Osteocyte (in vitro differentiated cells): ENCODE measurements at regions not wholly inside any gene's neighbourhood (a gene's known extent, or its start where the extent isn't known, plus 50 kb on each side); places are given as distances from the start of the nearest gene placed in this dataset.

Source experiments
- DNase-seq: peaks from one replicate; pipeline ENCODE4 v3.0.0; 2021; ENCODE audit warnings: mixed read lengths; ENCODE audit not compliant: unreplicated experiment; ENCODE audit errors: extremely low spot score
- H3K27ac Mint-ChIP-seq: one replicate; pipeline ENCODE4 v1.8.0; 2021; ENCODE audit warnings: mild to moderate bottlenecking, mixed read lengths; ENCODE audit not compliant: unreplicated experiment
- H3K27me3 Mint-ChIP-seq: one replicate; pipeline ENCODE4 v1.8.0; 2021; ENCODE audit warnings: mixed read lengths; ENCODE audit not compliant: unreplicated experiment
- H3K36me3 Mint-ChIP-seq: one replicate; pipeline ENCODE4 v1.8.0; 2021; ENCODE audit warnings: mixed read lengths; ENCODE audit not compliant: unreplicated experiment
- H3K4me1 Mint-ChIP-seq: one replicate; pipeline ENCODE4 v1.8.0; 2021; ENCODE audit warnings: mixed read lengths; ENCODE audit not compliant: unreplicated experiment
- H3K4me3 Mint-ChIP-seq: one replicate; pipeline ENCODE4 v1.8.0; 2021; ENCODE audit warnings: mild to moderate bottlenecking, moderate library complexity, mixed read lengths; ENCODE audit not compliant: unreplicated experiment
- H3K9me3 Mint-ChIP-seq: one replicate; pipeline ENCODE4 v1.8.0; 2021; ENCODE audit warnings: mixed read lengths; ENCODE audit not compliant: unreplicated experiment
- TF ChIP-seq, protein P1 (sequence below): fragments of 200-600 bp; sonication (generic); IDR thresholded peaks from 2 replicates; pipeline ENCODE4 v1.5.0; 2021; ENCODE audit warnings: antibody characterized with exemption, mild to moderate bottlenecking, moderate library complexity

DNA sequence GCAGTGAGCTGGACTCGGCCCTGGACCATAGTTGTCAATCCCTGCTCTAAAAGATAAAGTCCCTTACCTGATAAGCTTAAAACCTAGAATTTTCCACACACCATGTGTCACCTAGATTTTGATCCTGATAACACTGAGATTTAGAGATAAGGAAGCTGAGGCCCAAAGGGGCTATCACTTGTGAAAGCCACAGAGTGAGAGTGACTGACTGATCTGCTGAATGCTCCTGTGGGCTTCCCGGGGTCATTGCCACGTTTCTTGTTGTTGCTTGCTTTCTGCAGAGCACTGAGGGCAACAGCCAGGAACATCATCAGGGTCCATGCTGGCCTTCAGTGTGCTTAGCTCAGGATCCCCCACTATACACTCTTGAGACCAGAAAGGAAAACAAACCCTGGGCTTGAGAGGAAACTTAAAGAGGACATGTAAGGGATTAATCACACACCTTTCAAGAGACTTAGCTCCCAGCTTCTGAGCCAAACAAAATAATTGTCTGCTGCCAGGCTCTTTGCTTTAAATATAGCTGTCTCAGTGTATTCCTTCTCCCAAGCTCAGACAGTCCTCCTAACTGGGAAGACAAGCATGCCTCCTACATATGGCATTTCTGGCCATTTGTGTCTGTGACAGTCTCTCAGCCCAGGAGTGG, 82.6 kb upstream of the ARHGAP5 start:
- peaks cover 3% of the 10 kb centered on the region for H3K4me1 Mint-ChIP-seq
- TF ChIP-seq, protein P1, sequence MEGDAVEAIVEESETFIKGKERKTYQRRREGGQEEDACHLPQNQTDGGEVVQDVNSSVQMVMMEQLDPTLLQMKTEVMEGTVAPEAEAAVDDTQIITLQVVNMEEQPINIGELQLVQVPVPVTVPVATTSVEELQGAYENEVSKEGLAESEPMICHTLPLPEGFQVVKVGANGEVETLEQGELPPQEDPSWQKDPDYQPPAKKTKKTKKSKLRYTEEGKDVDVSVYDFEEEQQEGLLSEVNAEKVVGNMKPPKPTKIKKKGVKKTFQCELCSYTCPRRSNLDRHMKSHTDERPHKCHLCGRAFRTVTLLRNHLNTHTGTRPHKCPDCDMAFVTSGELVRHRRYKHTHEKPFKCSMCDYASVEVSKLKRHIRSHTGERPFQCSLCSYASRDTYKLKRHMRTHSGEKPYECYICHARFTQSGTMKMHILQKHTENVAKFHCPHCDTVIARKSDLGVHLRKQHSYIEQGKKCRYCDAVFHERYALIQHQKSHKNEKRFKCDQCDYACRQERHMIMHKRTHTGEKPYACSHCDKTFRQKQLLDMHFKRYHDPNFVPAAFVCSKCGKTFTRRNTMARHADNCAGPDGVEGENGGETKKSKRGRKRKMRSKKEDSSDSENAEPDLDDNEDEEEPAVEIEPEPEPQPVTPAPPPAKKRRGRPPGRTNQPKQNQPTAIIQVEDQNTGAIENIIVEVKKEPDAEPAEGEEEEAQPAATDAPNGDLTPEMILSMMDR = no peak
- no peak overlapping the region for H3K4me3 Mint-ChIP-seq
- DNase-seq = no peak
- no peaks in the 10 kb centered on the region for H3K9me3 Mint-ChIP-seq
- no peak overlapping the region for H3K27ac Mint-ChIP-seq
- H3K36me3 Mint-ChIP-seq = no peaks in the 10 kb centered on the region
- H3K27me3 Mint-ChIP-seq = peaks cover 3% of the 10 kb centered on the region

DNA sequence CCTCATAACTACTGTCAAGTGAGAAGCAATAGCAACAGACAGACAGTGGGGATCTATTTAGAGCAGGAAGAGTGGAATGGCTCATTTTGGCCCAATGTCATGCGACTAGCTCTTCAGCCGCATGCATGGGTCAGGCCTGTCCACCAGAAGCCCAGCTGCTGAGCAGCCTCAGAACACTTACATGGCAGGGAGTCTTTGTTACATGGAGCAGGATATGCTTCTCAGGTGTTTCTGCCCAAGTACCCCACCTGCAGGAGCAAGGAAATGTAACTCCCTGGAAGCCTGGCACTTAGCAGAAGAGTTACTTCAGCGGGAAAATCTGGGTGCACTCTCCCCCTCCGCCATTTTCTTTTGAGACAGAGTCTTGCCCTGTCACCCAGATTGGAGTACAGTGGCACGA, 73.5 kb upstream of the ARHGAP5 start:
- no peak overlapping the region for H3K4me3 Mint-ChIP-seq
- H3K27ac Mint-ChIP-seq = no peak overlapping the region
- DNase-seq = no peak
- peaks cover 7% of the 10 kb centered on the region for H3K4me1 Mint-ChIP-seq
- TF ChIP-seq, protein P1 = no peak
- H3K27me3 Mint-ChIP-seq = peaks cover 10% of the 10 kb centered on the region
- H3K36me3 Mint-ChIP-seq = no peaks in the 10 kb centered on the region
- H3K9me3 Mint-ChIP-seq = no peaks in the 10 kb centered on the region

DNA sequence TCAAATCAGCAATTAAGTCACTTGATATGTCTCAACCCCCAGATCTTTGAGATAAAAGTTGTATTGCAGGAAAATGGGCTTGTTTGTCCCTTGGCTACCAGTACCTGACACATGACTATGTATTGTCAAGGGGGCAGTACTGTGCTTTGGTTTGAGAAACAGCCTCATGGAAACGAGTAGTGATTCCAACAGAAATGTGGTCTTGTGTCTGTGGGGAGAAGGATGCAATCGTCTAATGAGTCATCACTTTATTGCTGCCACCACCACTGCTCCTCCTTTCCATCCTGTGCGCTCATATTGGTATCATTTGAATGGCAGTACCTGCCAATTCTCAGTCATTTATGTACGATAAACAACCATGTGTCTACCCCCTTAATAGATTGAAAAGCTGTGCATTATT, 72.8 kb upstream of the ARHGAP5 start:
- no peak overlapping the region for H3K27ac Mint-ChIP-seq
- no peaks in the 10 kb centered on the region for H3K36me3 Mint-ChIP-seq
- no peaks in the 10 kb centered on the region for H3K9me3 Mint-ChIP-seq
- TF ChIP-seq, protein P1 = no peak
- peaks cover 10% of the 10 kb centered on the region for H3K27me3 Mint-ChIP-seq
- peaks cover 7% of the 10 kb centered on the region for H3K4me1 Mint-ChIP-seq
- no peak for DNase-seq
- H3K4me3 Mint-ChIP-seq = no peak overlapping the region

DNA sequence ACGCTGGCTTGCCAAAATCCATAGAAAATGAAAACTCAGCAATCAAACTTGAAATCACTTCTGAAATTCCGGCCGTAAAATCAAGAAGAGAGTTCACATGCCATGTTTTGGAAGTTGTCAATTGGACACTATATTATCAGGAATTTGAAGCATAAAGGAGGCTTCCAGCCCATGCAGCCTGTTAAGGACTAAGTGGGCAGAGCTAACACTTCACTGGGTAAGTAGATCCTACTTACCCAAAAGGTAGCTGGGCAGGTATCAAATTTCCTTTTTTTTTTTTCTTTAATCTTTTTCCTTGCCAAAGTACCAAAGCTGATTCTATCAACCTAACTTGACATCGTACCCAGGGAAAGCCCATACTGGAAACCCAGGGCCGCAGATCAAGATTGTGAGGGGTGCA, 71.5 kb upstream of the ARHGAP5 start:
- Mint-ChIP-seq H3K36me3 (no peaks in the 10 kb centered on the region), H3K9me3 (no peaks in the 10 kb centered on the region), H3K4me1 (peaks cover 7% of the 10 kb centered on the region), H3K27me3 (peaks cover 3% of the 10 kb centered on the region), H3K4me3 (no peak overlapping the region), H3K27ac (no peak overlapping the region)
- TF ChIP-seq, protein P1 = no peak
- no peak for DNase-seq

DNA sequence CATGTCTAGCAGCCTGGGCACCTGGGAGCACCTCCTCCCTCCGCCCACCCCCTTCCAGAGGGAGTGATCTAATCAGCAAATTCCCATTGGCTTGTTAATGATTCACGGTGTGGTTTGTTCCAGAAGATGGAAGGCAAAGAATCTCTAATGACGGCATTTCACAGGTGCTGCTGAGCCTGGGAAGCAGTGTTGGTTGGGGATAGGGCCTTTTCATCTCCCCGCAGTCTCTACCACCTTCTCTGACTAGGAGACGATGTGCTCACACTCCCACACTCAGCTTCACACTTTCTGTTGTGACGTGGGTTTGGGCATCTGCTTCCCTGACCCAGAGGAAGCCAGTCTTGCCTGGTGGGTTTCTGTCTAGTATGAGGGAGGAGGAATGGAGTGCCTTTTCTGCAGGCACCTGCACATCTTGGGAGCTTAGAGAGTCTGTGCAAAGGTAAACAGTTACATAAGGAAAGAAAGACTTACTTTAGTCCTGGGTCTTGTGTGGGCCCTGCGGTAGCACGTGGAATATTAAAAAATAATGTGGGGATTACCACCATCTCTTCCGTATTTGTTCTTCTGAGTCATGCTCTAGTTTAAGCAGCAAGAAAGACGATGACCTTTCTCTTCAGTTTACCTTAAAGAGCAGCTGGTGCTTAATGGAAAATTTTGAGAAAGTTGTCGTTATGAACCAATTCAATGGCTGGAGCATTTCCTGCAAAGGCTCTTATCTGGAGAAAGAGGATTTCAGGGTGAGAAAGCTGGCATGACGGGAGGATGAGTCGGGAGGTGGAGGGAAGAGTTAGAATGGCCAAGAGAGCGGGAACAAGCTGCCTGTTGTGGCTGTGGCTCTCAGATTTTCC, 70.6 kb upstream of the ARHGAP5 start:
- H3K36me3 Mint-ChIP-seq = no peaks in the 10 kb centered on the region
- H3K9me3 Mint-ChIP-seq = no peaks in the 10 kb centered on the region
- H3K27me3 Mint-ChIP-seq = no peaks in the 10 kb centered on the region
- TF ChIP-seq, protein P1 = no peak
- no peak for DNase-seq
- H3K4me3 Mint-ChIP-seq = no peak overlapping the region
- H3K27ac Mint-ChIP-seq = no peak overlapping the region
- H3K4me1 Mint-ChIP-seq = peaks cover 7% of the 10 kb centered on the region
